Mesendoderm (in vitro differentiated cells): ENCODE measurements at regions not wholly inside any gene's neighbourhood (a gene's known extent, or its start where the extent isn't known, plus 50 kb on each side); places are given as distances from the start of the nearest gene placed in this dataset.

Experiments
- DNase-seq: peaks from one replicate; pipeline ENCODE4 v3.0.0; 2013
- H2AK5ac ChIP-seq: 2 replicates; pipeline ENCODE4 v1.6.1; 2013; ENCODE audit warnings: low read length, inconsistent platforms
- H2BK120ac ChIP-seq: 2 replicates; pipeline ENCODE4 v1.6.1; 2013; ENCODE audit warnings: low read depth, mild to moderate bottlenecking, low read length, moderate library complexity, mixed read lengths
- H2BK15ac ChIP-seq: replicated peaks from 2 replicates; pipeline ENCODE4 v1.6.1; 2013; ENCODE audit warnings: low read depth, mild to moderate bottlenecking, moderate library complexity
- H2BK5ac ChIP-seq: 2 replicates; pipeline ENCODE4 v1.6.1; 2013; ENCODE audit warnings: low read length, inconsistent platforms
- H3K18ac ChIP-seq: 2 replicates; pipeline ENCODE4 v1.6.1; 2013; ENCODE audit warnings: mild to moderate bottlenecking, low read length, mixed read lengths
- H3K23ac ChIP-seq: one replicate; pipeline ENCODE4 v1.6.1; 2013; ENCODE audit warnings: low read length
- H3K27ac ChIP-seq: 2 replicates; pipeline ENCODE4 v1.5.1; 2013; ENCODE audit warnings: low read depth, mild to moderate bottlenecking, inconsistent platforms, low read length, moderate library complexity
- H3K27me3 ChIP-seq: 2 replicates; pipeline ENCODE4 v1.6.1; 2013; ENCODE audit warnings: low read length, control low read depth, mild to moderate bottlenecking, inconsistent platforms; ENCODE audit not compliant: insufficient read depth, poor library complexity
- H3K36me3 ChIP-seq: 2 replicates; pipeline ENCODE4 v1.6.1; 2013; ENCODE audit warnings: low read length, inconsistent platforms; ENCODE audit not compliant: control insufficient read depth, insufficient read depth
- H3K4ac ChIP-seq: one replicate; pipeline ENCODE4 v1.6.1; 2013; ENCODE audit warnings: low read depth, mild to moderate bottlenecking, low read length, moderate library complexity
- H3K4me1 ChIP-seq: 2 replicates; pipeline ENCODE4 v1.6.1; 2013; ENCODE audit warnings: low read depth, low read length, inconsistent platforms; ENCODE audit not compliant: control insufficient read depth
- H3K4me2 ChIP-seq: 2 replicates; pipeline ENCODE4 v1.6.1; 2013; ENCODE audit warnings: low read length
- H3K4me3 ChIP-seq: 2 replicates; pipeline ENCODE4 v1.5.1; 2013; ENCODE audit warnings: mild to moderate bottlenecking, low read length
- H3K56ac ChIP-seq: one replicate; pipeline ENCODE4 v1.6.1; 2013; ENCODE audit warnings: low read length
- H3K79me1 ChIP-seq: 2 replicates; pipeline ENCODE4 v1.6.1; 2013; ENCODE audit warnings: low read length, inconsistent platforms
- H3K79me2 ChIP-seq: 2 replicates; pipeline ENCODE4 v1.6.1; 2013; ENCODE audit warnings: mild to moderate bottlenecking, low read length; ENCODE audit not compliant: control insufficient read depth, insufficient read depth
- H3K9ac ChIP-seq: 2 replicates; pipeline ENCODE4 v1.6.1; 2013; ENCODE audit warnings: low read length, inconsistent platforms
- H4K5ac ChIP-seq: one replicate; pipeline ENCODE4 v1.6.1; 2013; ENCODE audit warnings: low read length
- H4K8ac ChIP-seq: one replicate; pipeline ENCODE4 v1.6.1; 2013; ENCODE audit warnings: low read depth, mild to moderate bottlenecking, control low read depth, low read length, moderate library complexity
- WGBS: extraction: QIAGEN DNeasy Blood & Tissue Kit; methylation state at CpG from one replicate; pipeline ENCODE4 v1.1.7; 2013; ENCODE audit warnings: low lambda C conversion rate, missing lambda C conversion rate; ENCODE audit not compliant: insufficient coverage; ENCODE audit errors: extremely low coverage; 5-methylcytosine and 5-hydroxymethylcytosine counted together

DNA sequence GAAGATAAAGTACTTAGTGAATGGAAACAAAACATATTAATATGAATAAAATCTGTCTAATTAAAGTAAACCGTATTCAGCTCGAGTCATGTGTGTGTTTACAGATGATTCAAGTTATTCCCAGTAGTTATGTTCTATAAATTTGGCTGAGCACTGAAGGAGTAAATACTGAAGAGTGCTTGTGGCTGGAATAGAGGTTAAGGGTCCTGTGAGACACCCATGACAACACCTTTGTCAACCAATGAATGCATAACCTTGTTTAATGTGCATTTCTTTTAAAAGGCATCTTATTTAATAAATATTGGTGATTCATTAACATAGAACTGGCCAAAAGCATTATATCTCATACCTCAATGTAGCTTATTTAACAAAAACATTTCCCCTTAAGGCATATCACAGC lies 577.8 kb upstream of the SLITRK5 start:
- H2BK120ac ChIP-seq: no peak overlapping the region
- no peak overlapping the region for H4K8ac ChIP-seq
- no peak overlapping the region for H4K5ac ChIP-seq
- H3K4ac ChIP-seq: no peak overlapping the region
- no peak overlapping the region for H3K4me3 ChIP-seq
- H2BK5ac ChIP-seq: no peak overlapping the region
- H3K79me2 ChIP-seq: no peaks in the 10 kb centered on the region
- DNase-seq: no peak
- no peaks in the 10 kb centered on the region for H3K36me3 ChIP-seq
- no peaks in the 10 kb centered on the region for H3K4me1 ChIP-seq
- no peak overlapping the region for H3K27ac ChIP-seq
- H3K79me1 ChIP-seq: no peaks in the 10 kb centered on the region
- H3K18ac ChIP-seq: no peak overlapping the region
- H2BK15ac ChIP-seq: peak overlapping the region; percentile 57
- no peak overlapping the region for H3K9ac ChIP-seq
- WGBS: no CpG with 5 or more reads among the region's 2 CpGs
- H2AK5ac ChIP-seq: no peak overlapping the region
- H3K23ac ChIP-seq: no peak overlapping the region
- no peak overlapping the region for H3K4me2 ChIP-seq
- no peak overlapping the region for H3K56ac ChIP-seq
- no peaks in the 10 kb centered on the region for H3K27me3 ChIP-seq

DNA sequence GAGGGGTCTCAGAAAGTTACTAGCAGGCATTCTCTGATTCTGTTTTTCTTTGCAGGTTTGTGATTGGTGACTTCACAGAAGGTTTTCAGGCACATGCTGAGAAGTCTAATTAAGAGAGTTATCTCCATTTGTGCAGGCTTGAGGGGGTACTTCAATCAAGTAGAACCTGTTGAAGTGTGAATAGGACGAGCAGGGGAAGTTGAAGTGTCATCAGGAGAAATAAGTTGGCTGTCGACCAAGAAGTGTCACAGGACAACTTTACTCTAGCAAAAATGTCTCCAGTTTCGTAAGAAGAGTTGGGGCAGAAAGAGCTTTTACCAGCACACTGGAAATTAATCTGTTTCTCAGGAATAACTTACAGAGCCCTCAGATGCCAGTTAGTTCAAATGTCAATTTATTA lies 576.5 kb upstream of the SLITRK5 start:
- no peaks in the 10 kb centered on the region for H3K36me3 ChIP-seq
- no peak overlapping the region for H3K27ac ChIP-seq
- H3K9ac ChIP-seq: no peak overlapping the region
- H3K18ac ChIP-seq: no peak overlapping the region
- H3K4me3 ChIP-seq: no peak overlapping the region
- no CpG with 5 or more reads among the region's 3 CpGs for WGBS
- no peak overlapping the region for H3K23ac ChIP-seq
- no peaks in the 10 kb centered on the region for H3K79me1 ChIP-seq
- H2AK5ac ChIP-seq: no peak overlapping the region
- no peak overlapping the region for H3K4ac ChIP-seq
- H3K4me1 ChIP-seq: no peaks in the 10 kb centered on the region
- no peak overlapping the region for H2BK5ac ChIP-seq
- no peaks in the 10 kb centered on the region for H3K27me3 ChIP-seq
- peak; percentile 82 for DNase-seq
- H2BK15ac ChIP-seq: no peak overlapping the region
- H2BK120ac ChIP-seq: no peak overlapping the region
- no peaks in the 10 kb centered on the region for H3K79me2 ChIP-seq
- no peak overlapping the region for H3K4me2 ChIP-seq
- H4K5ac ChIP-seq: no peak overlapping the region
- no peak overlapping the region for H3K56ac ChIP-seq
- peak overlapping the region; percentile 76 for H4K8ac ChIP-seq

DNA sequence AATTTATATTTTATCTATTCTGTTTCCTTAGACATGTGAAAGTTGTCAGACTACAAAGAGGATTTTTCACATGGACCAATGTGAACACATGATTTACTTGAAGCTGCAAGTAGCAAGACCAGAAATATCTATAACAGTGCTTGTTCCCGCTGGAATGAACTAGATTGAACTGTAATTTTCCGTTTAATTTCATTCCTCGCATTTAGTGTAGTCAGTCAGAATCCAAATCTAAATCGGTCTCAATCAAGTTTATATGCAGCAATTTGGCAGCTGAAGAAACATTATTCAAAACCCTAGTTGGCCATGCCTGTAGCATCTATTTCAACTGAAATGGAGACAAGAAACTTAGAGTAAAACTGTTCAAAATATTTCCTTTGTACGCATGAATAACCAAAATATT lies 570.7 kb upstream of the SLITRK5 start:
- Histone ChIP-seq H4K5ac (no peak overlapping the region), H3K4me1 (no peaks in the 10 kb centered on the region), H2AK5ac (no peak overlapping the region), H3K18ac (no peak overlapping the region), H3K27me3 (no peaks in the 10 kb centered on the region), H2BK120ac (no peak overlapping the region), H4K8ac (no peak overlapping the region), H3K4ac (no peak overlapping the region), H3K36me3 (no peaks in the 10 kb centered on the region), H2BK15ac (no peak overlapping the region), H3K79me1 (no peaks in the 10 kb centered on the region), H3K79me2 (no peaks in the 10 kb centered on the region), H3K4me2 (no peak overlapping the region), H3K56ac (no peak overlapping the region), H2BK5ac (no peak overlapping the region), H3K27ac (no peak overlapping the region), H3K9ac (no peak overlapping the region), H3K4me3 (no peak overlapping the region), H3K23ac (no peak overlapping the region)
- WGBS: no CpG with 5 or more reads among the region's 5 CpGs
- no peak for DNase-seq

DNA sequence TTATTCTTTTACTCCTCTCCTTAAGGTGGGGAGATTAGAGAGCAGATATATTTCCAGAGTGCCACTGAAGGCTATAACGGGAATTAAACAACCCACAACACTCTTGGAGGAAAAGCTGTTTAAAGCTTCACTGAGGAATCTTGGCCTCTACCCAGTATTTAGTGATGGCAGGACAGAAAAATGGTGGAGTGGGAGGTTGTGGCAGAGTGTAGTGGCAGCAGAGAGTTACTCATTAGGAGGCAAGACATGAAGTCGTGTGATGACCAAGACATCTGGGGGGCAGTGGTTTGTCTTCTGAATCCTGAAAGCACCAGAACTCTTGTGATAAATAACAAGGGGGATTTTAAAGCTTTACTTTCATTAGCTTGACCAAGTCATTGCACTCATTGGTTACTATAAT lies 563.5 kb upstream of the SLITRK5 start:
- Histone ChIP-seq H3K36me3 (no peaks in the 10 kb centered on the region), H3K4me1 (no peaks in the 10 kb centered on the region), H3K79me1 (no peaks in the 10 kb centered on the region), H3K4me2 (no peak overlapping the region), H3K9ac (no peak overlapping the region), H2BK15ac (peak overlapping the region; percentile 79), H4K5ac (no peak overlapping the region), H2BK5ac (no peak overlapping the region), H3K4ac (no peak overlapping the region), H2AK5ac (no peak overlapping the region), H3K56ac (no peak overlapping the region), H2BK120ac (no peak overlapping the region), H3K4me3 (no peak overlapping the region), H3K23ac (no peak overlapping the region), H3K79me2 (no peaks in the 10 kb centered on the region), H3K18ac (no peak overlapping the region), H4K8ac (no peak overlapping the region), H3K27me3 (no peaks in the 10 kb centered on the region), H3K27ac (no peak overlapping the region)
- no CpG with 5 or more reads among the region's 2 CpGs for WGBS
- DNase-seq: no peak

DNA sequence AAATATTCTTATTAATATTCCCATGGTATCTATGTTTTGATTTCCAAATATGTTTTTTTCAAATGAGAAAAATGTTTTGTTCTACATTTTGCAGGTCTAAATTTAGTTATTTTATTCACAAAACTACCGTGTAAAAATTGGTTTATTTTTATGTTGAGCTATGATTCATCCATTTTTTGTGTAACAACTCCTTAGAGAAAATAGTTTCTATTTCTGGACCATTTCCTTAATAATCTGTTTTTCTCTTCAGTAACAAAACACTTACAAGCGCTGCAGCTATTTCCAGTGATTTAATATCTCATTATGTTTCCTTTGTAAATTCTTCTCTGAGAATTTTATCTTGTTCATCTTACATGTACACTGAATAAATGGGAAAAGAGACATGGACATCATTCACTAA lies 550.7 kb upstream of the SLITRK5 start:
- no peak overlapping the region for H3K27ac ChIP-seq
- no peak overlapping the region for H4K8ac ChIP-seq
- H4K5ac ChIP-seq: no peak overlapping the region
- H3K56ac ChIP-seq: no peak overlapping the region
- H3K36me3 ChIP-seq: no peaks in the 10 kb centered on the region
- no peaks in the 10 kb centered on the region for H3K79me2 ChIP-seq
- H3K18ac ChIP-seq: no peak overlapping the region
- H2BK15ac ChIP-seq: no peak overlapping the region
- H3K79me1 ChIP-seq: no peaks in the 10 kb centered on the region
- H2BK5ac ChIP-seq: no peak overlapping the region
- no peak overlapping the region for H3K9ac ChIP-seq
- H3K4me3 ChIP-seq: no peak overlapping the region
- no peak for DNase-seq
- H2AK5ac ChIP-seq: no peak overlapping the region
- no peak overlapping the region for H3K23ac ChIP-seq
- no peaks in the 10 kb centered on the region for H3K27me3 ChIP-seq
- no CpG with 5 or more reads among the region's 2 CpGs for WGBS
- no peak overlapping the region for H3K4ac ChIP-seq
- no peak overlapping the region for H2BK120ac ChIP-seq
- H3K4me2 ChIP-seq: no peak overlapping the region
- H3K4me1 ChIP-seq: no peaks in the 10 kb centered on the region

DNA sequence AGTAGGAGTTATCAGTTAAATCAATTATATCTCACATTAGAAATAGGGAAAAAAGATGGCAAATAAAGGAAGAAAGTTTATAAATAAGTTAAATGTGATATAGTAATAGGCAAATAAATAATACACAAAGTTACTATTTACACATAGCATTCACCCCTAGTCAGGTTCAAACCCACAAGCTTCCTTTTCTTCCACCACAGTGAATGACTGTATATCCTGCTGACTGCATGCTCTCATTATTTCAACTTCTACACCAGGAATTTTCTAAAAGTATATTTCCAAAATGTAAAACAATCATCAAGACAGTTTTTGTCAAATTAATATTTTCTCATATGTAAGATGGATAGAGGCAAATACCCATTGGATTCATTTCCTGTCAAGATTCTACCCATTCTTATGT lies 548.6 kb upstream of the SLITRK5 start:
- no peak overlapping the region for H3K27ac ChIP-seq

More for the DNA sequence above, 548.6 kb upstream of the SLITRK5 start:
- Histone ChIP-seq H3K23ac (no peak overlapping the region), H3K4ac (no peak overlapping the region), H3K79me1 (no peaks in the 10 kb centered on the region), H2BK120ac (no peak overlapping the region), H2AK5ac (no peak overlapping the region), H4K8ac (no peak overlapping the region), H3K27me3 (no peaks in the 10 kb centered on the region), H2BK15ac (no peak overlapping the region), H3K18ac (no peak overlapping the region), H3K4me2 (no peak overlapping the region), H3K36me3 (no peaks in the 10 kb centered on the region), H3K4me1 (no peaks in the 10 kb centered on the region), H3K79me2 (no peaks in the 10 kb centered on the region), H2BK5ac (no peak overlapping the region), H3K9ac (no peak overlapping the region), H3K4me3 (no peak overlapping the region), H3K56ac (no peak overlapping the region), H4K5ac (no peak overlapping the region)
- no peak for DNase-seq
